ENCODE measurements at regions not wholly inside any gene's neighbourhood (a gene's known extent, or its start where the extent isn't known, plus 50 kb on each side); places are given as distances from the start of the nearest gene placed in this dataset.

DNA sequence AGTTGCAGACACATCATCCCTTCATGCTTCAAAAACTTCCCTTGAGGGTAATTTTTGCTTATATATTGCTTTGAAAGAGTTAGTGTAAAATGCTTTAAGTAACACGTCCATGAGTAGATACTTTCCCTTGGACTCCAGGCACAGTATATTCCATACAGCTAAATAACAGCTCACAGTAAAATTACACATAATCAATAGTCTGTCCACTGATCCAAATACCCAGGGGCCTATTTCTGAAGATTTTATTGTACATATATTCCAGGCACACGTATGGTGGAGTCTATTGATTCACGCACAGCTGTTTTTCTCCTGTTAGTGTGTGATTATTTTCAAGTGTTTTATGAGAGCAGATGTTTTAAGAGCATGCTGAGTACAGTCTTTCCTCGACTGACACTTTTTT, 223.7 kb upstream of the GRAMD2B start:
- FAIRE-seq (no peak), DNase-seq (ENCODE audit: insufficient read length) (no peak)
- no peak for TF ChIP-seq POLR2AphosphoS5 (IDR thresholded peaks at IDR 0.05; ENCODE audit: low read depth, low read length)
- TF ChIP-seq POLR2A (IDR thresholded peaks at IDR 0.05; ENCODE audit: low read depth, low read length): no peak
- no peak for TF ChIP-seq TAF1 (IDR thresholded peaks at IDR 0.05; ENCODE audit: borderline replicate concordance, low read depth, low read length)

DNA sequence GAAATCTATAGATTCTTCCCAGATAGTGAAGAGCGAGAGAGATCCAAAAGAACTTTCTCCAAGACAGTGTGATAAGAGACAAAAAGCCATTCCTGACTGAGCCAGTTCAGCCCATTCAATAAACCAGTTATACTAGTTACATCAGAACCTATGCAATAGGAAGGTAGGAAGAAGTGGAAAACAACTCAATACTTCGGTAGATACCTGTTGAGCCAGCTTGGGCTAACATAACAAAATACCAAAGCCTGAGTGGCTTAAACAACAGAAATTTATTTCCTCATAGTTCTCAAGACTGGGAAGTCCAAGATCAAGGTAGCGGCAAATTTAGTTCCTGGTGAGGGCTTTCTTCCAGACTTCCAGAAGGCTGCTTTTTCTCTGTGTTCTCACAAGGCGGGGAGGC, 214.5 kb upstream of the GRAMD2B start:
- TF ChIP-seq POLR2AphosphoS5 (IDR thresholded peaks at IDR 0.05; ENCODE audit: low read depth, low read length) (no peak), TAF1 (IDR thresholded peaks at IDR 0.05; ENCODE audit: borderline replicate concordance, low read depth, low read length) (no peak), POLR2A (IDR thresholded peaks at IDR 0.05; ENCODE audit: low read depth, low read length) (no peak)
- FAIRE-seq: no peak
- no peak for DNase-seq (ENCODE audit: insufficient read length)

DNA sequence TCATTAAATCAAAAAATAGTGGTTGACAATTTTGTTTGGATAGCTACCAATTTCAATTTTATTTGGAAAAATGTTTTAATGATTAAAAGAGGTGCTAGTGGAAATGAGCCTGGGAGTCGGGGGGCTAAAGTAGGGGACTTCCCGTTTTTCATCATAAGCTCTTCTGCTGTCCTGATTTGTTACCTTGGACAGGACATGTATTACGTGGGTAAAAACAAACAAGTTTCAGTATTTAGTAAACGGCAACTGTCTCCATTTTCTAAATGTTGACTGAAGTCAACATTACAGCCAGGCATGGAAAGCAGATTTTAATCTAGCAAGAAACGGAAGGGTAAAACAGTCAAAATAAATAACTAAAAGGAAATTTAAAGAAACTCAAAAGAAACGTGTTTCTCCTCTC, 212.3 kb upstream of the GRAMD2B start:
- TF ChIP-seq POLR2AphosphoS5 (IDR thresholded peaks at IDR 0.05; ENCODE audit: low read depth, low read length) (no peak), TAF1 (IDR thresholded peaks at IDR 0.05; ENCODE audit: borderline replicate concordance, low read depth, low read length) (no peak), POLR2A (IDR thresholded peaks at IDR 0.05; ENCODE audit: low read depth, low read length) (no peak)
- FAIRE-seq: no peak
- no peak for DNase-seq (ENCODE audit: insufficient read length)

DNA sequence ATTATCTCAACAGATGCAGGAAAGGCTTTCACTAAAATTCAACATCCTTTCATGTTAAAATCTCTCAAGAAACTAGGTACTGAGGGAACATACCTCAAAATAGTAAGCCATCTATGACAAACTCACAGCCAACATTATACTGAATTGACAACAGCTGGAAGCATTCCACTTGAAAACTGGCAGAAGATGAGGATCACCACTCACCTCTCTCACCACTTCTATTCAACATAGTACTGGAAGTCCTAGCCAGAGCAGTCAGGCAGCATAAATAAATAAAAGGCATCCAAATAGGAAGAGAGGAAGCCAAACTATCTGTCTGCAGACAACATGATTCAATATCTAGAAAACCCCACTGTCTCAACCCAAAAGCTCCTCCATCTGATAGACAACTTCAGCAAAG, 203.6 kb upstream of the GRAMD2B start:
- FAIRE-seq (no peak), DNase-seq (ENCODE audit: insufficient read length) (no peak)
- TF ChIP-seq POLR2AphosphoS5 (IDR thresholded peaks at IDR 0.05; ENCODE audit: low read depth, low read length) (no peak), TAF1 (IDR thresholded peaks at IDR 0.05; ENCODE audit: borderline replicate concordance, low read depth, low read length) (no peak), POLR2A (IDR thresholded peaks at IDR 0.05; ENCODE audit: low read depth, low read length) (no peak)

DNA sequence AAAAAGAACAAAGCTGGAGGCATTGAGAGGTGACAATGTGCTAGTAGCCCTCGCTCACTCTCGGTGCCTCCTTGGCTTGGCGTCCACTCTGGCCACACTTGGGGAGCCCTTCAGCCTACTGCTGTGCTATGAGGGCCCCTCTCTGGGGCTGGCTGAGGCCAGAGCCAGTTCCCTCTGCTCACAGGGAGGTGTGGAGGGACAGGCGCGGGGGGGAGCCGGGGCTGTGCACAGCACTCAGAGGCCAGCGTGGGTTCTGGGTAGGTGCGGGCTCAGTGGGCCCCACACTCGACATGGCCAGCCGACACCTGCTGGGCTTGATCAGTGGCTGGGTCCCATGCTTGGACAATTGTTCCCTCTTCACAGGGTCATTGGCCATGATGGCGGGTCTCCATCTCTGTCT, 202.5 kb upstream of the GRAMD2B start:
- TF ChIP-seq TAF1 (IDR thresholded peaks at IDR 0.05; ENCODE audit: borderline replicate concordance, low read depth, low read length): no peak
- TF ChIP-seq POLR2A (IDR thresholded peaks at IDR 0.05; ENCODE audit: low read depth, low read length): no peak
- TF ChIP-seq POLR2AphosphoS5 (IDR thresholded peaks at IDR 0.05; ENCODE audit: low read depth, low read length): no peak
- FAIRE-seq (no peak), DNase-seq (ENCODE audit: insufficient read length) (no peak)

DNA sequence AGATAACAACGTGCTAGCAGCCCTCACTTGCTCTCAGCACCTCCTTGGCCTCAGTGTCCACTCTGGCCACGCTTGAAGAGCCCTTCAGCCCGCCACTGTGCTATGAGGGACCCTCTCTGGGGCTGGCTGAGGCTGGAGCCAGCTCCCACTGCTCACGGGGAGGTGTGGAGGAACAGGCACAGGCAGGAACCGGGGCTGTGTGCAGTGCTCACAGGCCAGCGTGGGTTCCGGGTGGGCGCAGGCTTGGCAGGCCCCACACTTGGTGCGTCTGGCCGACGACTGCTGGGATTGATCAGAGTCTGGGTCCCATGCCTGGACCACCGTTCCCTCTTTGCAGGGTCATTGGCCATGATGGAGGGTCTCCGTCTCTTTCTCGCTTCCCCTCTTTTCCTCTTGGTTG, 194.3 kb upstream of the GRAMD2B start:
- FAIRE-seq (no peak), DNase-seq (ENCODE audit: insufficient read length) (no peak)
- no peak for TF ChIP-seq POLR2AphosphoS5 (IDR thresholded peaks at IDR 0.05; ENCODE audit: low read depth, low read length)
- no peak for TF ChIP-seq POLR2A (IDR thresholded peaks at IDR 0.05; ENCODE audit: low read depth, low read length)
- no peak for TF ChIP-seq TAF1 (IDR thresholded peaks at IDR 0.05; ENCODE audit: borderline replicate concordance, low read depth, low read length)

DNA sequence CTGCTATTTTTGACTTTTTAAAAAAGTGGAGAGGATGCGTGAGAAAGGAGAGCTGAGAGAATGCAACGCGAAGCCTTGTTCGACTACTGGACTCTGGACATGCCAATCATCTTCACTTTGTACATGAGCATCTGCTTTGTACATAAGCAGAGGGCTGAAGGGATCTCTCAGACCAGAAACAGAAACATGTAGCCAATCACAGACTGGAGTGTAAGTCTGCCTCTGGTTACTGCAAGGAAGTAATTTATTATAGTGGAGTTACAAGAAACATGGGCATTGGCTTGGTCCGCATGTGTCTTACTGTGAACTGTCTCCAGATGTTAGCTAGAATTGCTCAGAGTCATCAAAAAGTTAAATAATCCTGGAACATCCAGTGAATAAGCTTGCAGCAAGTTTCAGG, 190.0 kb upstream of the GRAMD2B start:
- TF ChIP-seq POLR2AphosphoS5 (IDR thresholded peaks at IDR 0.05; ENCODE audit: low read depth, low read length) (no peak), TAF1 (IDR thresholded peaks at IDR 0.05; ENCODE audit: borderline replicate concordance, low read depth, low read length) (no peak), POLR2A (IDR thresholded peaks at IDR 0.05; ENCODE audit: low read depth, low read length) (no peak)
- DNase-seq (ENCODE audit: insufficient read length): no peak
- FAIRE-seq: no peak

DNA sequence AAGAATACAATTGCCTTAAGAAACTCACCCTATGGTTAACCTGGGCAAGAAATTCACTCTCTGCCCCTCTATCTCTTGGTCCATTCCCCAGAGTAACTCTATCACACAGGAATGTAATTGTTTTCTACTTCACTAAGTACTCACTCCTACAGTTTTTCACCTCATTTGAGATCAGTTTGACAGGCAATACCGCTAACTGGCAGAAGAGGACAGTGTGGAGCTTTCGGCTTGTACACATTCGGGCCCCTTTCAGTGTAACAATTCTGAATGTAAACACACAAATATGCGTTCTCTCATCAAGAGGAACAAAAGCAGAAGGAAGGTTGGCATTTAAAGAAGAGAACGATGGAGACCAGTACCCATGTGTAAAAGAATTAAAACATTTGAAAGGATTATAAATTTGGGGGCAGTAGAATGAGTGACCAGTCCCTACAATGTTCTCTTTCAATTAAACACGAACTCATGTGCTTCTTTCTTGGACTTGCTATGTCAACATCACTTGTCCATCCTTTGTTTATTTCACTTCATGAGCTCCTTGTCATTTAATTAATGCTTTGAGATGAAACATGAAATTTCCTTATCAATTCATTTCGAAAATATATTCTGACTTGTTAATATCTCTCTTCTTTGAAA, 188.5 kb upstream of the GRAMD2B start:
- no peak for FAIRE-seq
- TF ChIP-seq TAF1 (IDR thresholded peaks at IDR 0.05; ENCODE audit: borderline replicate concordance, low read depth, low read length): no peak
- TF ChIP-seq POLR2AphosphoS5 (IDR thresholded peaks at IDR 0.05; ENCODE audit: low read depth, low read length): no peak
- no peak for TF ChIP-seq POLR2A (IDR thresholded peaks at IDR 0.05; ENCODE audit: low read depth, low read length)
- no peak for DNase-seq (ENCODE audit: insufficient read length)

DNA sequence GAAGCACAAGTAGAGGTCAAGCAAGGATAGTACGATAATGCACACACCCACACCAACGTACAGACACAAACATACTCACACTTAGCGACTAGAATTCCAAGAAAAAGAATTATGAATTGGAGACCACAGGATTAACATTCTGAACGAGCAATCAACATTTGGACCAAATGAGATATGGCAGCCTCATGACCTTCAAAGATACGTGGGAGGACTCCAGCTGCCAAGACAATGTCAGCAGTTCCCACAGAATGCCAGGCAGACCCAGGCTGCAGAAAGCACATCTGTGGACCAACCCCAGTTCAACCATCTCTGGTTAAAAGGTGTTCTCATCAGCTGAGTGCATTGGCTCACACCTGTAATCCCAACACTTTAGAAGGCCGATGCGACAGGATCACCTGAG, 187.6 kb upstream of the GRAMD2B start:
- DNase-seq (ENCODE audit: insufficient read length) (no peak), FAIRE-seq (no peak)
- TF ChIP-seq POLR2AphosphoS5 (IDR thresholded peaks at IDR 0.05; ENCODE audit: low read depth, low read length): no peak
- no peak for TF ChIP-seq POLR2A (IDR thresholded peaks at IDR 0.05; ENCODE audit: low read depth, low read length)
- no peak for TF ChIP-seq TAF1 (IDR thresholded peaks at IDR 0.05; ENCODE audit: borderline replicate concordance, low read depth, low read length)

DNA sequence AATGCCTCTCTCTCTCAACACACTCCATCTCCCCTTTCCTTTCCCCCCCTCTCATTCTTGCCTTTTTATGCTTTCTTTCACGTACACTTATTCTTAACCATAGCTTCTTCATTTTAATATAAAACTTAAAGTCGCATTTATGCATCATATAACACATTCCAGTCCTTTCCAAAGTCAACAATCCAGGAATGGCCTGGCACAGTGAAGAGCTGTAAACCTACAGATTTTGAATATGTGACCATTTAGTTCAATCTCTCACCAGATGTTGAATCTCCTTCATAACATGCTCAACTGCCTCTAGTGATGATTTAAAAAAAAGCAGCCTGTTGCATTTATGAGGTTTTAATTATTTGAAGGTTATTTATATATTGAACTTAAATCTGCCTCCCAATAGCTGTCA, 186.2 kb upstream of the GRAMD2B start:
- FAIRE-seq: no peak
- TF ChIP-seq POLR2A (IDR thresholded peaks at IDR 0.05; ENCODE audit: low read depth, low read length) (no peak), POLR2AphosphoS5 (IDR thresholded peaks at IDR 0.05; ENCODE audit: low read depth, low read length) (no peak), TAF1 (IDR thresholded peaks at IDR 0.05; ENCODE audit: borderline replicate concordance, low read depth, low read length) (no peak)
- no peak for DNase-seq (ENCODE audit: insufficient read length)

DNA sequence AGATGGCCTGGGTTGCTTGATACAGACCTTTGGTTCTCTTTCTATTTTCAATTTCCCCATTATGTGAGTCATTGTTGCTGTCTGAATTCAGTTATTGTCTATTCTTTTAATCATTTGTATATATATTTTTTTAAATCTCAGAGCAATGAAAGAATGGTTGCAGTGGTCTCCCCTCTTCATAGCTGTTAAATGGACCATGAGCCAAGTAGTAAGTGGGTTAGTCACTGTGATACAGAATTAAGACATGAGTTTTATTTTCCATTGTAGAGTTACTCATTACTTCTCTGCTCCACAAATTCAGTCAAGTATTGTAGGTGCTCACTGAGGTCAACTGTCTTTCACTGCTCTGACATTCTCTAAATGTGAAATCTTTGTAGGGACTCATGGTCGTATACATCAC, 174.6 kb upstream of the GRAMD2B start:
- DNase-seq (ENCODE audit: insufficient read length): no peak
- no peak for TF ChIP-seq TAF1 (IDR thresholded peaks at IDR 0.05; ENCODE audit: borderline replicate concordance, low read depth, low read length)
- TF ChIP-seq POLR2A (IDR thresholded peaks at IDR 0.05; ENCODE audit: low read depth, low read length): no peak
- TF ChIP-seq POLR2AphosphoS5 (IDR thresholded peaks at IDR 0.05; ENCODE audit: low read depth, low read length): no peak
- no peak for FAIRE-seq

DNA sequence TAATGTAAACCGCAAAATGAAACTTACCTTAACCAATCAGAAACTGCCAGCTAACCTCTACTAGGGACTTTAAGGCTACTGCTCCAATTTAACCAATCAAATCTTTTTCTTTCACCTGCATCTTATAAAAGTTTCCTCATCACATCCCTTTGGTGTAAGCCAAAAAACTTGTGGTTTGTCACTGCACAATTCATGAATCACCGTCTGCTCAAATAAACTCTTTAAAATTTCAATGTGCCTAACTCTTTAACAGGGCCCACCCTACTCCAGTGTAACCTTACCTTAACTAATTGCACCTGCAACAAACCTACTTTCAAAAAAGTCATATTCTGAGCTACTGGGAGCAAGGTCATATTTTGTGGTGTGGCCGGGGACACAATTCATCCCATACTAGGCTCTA, 172.2 kb upstream of the GRAMD2B start:
- TF ChIP-seq POLR2A (IDR thresholded peaks at IDR 0.05; ENCODE audit: low read depth, low read length): no peak
- TF ChIP-seq TAF1 (IDR thresholded peaks at IDR 0.05; ENCODE audit: borderline replicate concordance, low read depth, low read length): no peak
- TF ChIP-seq POLR2AphosphoS5 (IDR thresholded peaks at IDR 0.05; ENCODE audit: low read depth, low read length): no peak

More for the DNA sequence above, 172.2 kb upstream of the GRAMD2B start:
- FAIRE-seq (no peak), DNase-seq (ENCODE audit: insufficient read length) (no peak)

Data from GM12892 (cell line).